EH (cell line): ENCODE measurements at regions not wholly inside any gene's neighbourhood (a gene's known extent, or its start where the extent isn't known, plus 50 kb on each side); places are given as distances from the start of the nearest gene placed in this dataset.
"Not testable (repeated sequence)": the region's sequence is repeated elsewhere in the genome, so short reads cannot be mapped to it uniquely, and the experiment has no call there.

Experiments used
- DNase-seq: peaks from one replicate; pipeline ENCODE4 v3.0.0-alpha.2; 2015; ENCODE audit warnings: low read depth

- DNase-seq = no peak
These were observed 66.3 kb upstream of the RASGRF1 start for GRCh38 chr15:79156704-79157375.

- no peak for DNase-seq
These were observed 64.0 kb upstream of the RASGRF1 start for GRCh38 chr15:79154483-79155135.

GRCh38 chr15:79144290-79144689 is 53.7 kb upstream of the RASGRF1 start:
- not testable (repeated sequence) for DNase-seq

- DNase-seq = peak; percentile 21
These were observed 50.4 kb upstream of the RASGRF1 start for GRCh38 chr15:79140846-79141570.
